MCF 10A (cell line): ENCODE measurements at regions not wholly inside any gene's neighbourhood (a gene's known extent, or its start where the extent isn't known, plus 50 kb on each side); places are given as distances from the start of the nearest gene placed in this dataset.

Experiments used
- BruUV-seq: library from RNA; stranded (reverse); fragments of 400-500 nt; replicated peaks from 2 replicates; lab custom pipeline; 2021; lab: Mats Ljungman, UMichigan
- CTCF ChIA-PET: fragments of 300-600 bp; sonication (Branson Sonifier 250); formaldehyde crosslinking; extraction: SDS; loops from one replicate; lab custom pipeline; 2021; ENCODE audit warnings: antibody characterized with exemption, inconsistent platforms; lab: Yijun Ruan, JAX
- POLR2A ChIA-PET: fragments of 300-600, 350-650 bp; sonication (Branson Sonifier 250); formaldehyde crosslinking; extraction: SDS; loops from one replicate; lab custom pipeline; 2020; ENCODE audit warnings: antibody characterized with exemption, inconsistent platforms; lab: Yijun Ruan, JAX
- DNase-seq: peaks from one replicate; pipeline ENCODE4 v3.0.0-alpha.2; 2018; ENCODE audit not compliant: unreplicated experiment
- H3K27ac Mint-ChIP-seq: one replicate; pipeline ENCODE4 v1.8.0; 2022; ENCODE audit warnings: mild to moderate bottlenecking, low read depth, mixed read lengths; ENCODE audit not compliant: unreplicated experiment
- H3K27me3 Mint-ChIP-seq: one replicate; pipeline ENCODE4 v1.8.0; 2022; ENCODE audit warnings: mixed read lengths; ENCODE audit not compliant: insufficient read depth, unreplicated experiment
- H3K36me3 Mint-ChIP-seq: one replicate; pipeline ENCODE4 v1.8.0; 2022; ENCODE audit warnings: mild to moderate bottlenecking, moderate library complexity, mixed read lengths; ENCODE audit not compliant: insufficient read depth, unreplicated experiment
- H3K4me1 Mint-ChIP-seq: one replicate; pipeline ENCODE4 v1.8.0; 2022; ENCODE audit warnings: mixed read lengths; ENCODE audit not compliant: insufficient read depth, unreplicated experiment
- H3K4me3 Mint-ChIP-seq: one replicate; pipeline ENCODE4 v1.8.0; 2022; ENCODE audit warnings: mild to moderate bottlenecking, moderate library complexity, mixed read lengths; ENCODE audit not compliant: unreplicated experiment
- H3K9me3 Mint-ChIP-seq: one replicate; pipeline ENCODE4 v1.8.0; 2022; ENCODE audit warnings: mixed read lengths; ENCODE audit not compliant: unreplicated experiment
- intact Hi-C: fragments of 100-400 bp; cut with micrococcal nuclease; formaldehyde crosslinking; loops from 2 replicates; pipeline ENCODE4 v1.14.1; 2022
- TF ChIP-seq, protein P1 (sequence below): fragments of 200-600 bp; IDR thresholded peaks from one replicate; pipeline ENCODE4 v1.8.0; 2022; ENCODE audit warnings: antibody characterized with exemption, mild to moderate bottlenecking; ENCODE audit not compliant: unreplicated experiment

DNA sequence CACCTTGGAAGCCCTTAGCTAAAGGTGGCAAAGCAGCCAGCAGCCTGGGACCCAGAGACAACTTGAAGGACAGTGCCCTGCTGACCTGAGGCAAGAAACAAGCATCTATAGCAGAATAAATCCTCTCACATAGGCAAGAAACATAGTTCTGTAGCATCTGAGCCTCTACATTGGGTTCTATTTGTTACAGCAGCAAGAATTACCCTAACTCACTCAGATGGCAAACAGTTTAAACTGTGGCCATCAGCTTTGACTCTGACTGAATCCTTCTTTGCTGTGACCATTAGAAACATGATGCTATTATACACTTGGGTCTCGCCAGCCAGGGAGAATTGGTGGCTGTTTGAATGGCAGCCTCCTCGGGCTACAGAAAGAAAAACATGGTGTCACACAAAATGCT is 53.1 kb upstream of the CCL1 start:
- Mint-ChIP-seq H3K27me3 (peaks cover 21% of the 10 kb centered on the region), H3K27ac (no peak overlapping the region), H3K4me3 (no peak overlapping the region), H3K9me3 (no peaks in the 10 kb centered on the region), H3K36me3 (no peaks in the 10 kb centered on the region), H3K4me1 (no peaks in the 10 kb centered on the region)
- BruUV-seq, result no TSS peak
- ChIA-PET CTCF (interaction anchor here (0.6 to 0.7 kb wide), 2 partner anchors 208 to 217 kb away, joined by 3 read pairs; no protein-coding TSS in a partner anchor), POLR2A (no interaction called here)
- TF ChIP-seq, protein P1, sequence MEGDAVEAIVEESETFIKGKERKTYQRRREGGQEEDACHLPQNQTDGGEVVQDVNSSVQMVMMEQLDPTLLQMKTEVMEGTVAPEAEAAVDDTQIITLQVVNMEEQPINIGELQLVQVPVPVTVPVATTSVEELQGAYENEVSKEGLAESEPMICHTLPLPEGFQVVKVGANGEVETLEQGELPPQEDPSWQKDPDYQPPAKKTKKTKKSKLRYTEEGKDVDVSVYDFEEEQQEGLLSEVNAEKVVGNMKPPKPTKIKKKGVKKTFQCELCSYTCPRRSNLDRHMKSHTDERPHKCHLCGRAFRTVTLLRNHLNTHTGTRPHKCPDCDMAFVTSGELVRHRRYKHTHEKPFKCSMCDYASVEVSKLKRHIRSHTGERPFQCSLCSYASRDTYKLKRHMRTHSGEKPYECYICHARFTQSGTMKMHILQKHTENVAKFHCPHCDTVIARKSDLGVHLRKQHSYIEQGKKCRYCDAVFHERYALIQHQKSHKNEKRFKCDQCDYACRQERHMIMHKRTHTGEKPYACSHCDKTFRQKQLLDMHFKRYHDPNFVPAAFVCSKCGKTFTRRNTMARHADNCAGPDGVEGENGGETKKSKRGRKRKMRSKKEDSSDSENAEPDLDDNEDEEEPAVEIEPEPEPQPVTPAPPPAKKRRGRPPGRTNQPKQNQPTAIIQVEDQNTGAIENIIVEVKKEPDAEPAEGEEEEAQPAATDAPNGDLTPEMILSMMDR, result no peak
- no peak for DNase-seq
- intact Hi-C loops, result no loop called here

DNA sequence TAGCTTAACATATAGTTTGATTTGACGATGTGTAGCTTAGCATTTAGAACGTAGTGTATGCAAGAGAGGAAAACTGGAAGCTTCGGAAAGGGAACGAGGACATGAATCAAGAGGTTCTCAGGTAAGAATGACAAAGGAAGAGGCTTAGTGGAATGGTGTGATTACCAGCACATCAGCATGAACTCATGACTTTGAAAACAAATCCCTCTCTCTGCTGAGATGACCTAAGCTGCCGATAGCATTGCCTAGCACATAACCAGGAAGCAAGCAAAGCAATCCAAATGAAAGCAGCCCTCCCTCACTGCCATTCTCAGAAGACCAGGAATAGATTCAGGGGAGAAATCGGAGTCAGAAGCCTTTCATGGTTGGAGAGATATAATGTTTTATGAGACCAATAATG is 51.3 kb upstream of the CCL1 start:
- no peaks in the 10 kb centered on the region for H3K4me1 Mint-ChIP-seq
- CTCF ChIA-PET, result interaction anchor here (0.5 to 1.6 kb wide), 5 partner anchors 18 to 706 kb away, joined by 3 to 7 read pairs (median 3); no protein-coding TSS in a partner anchor
- no peaks in the 10 kb centered on the region for H3K36me3 Mint-ChIP-seq
- H3K9me3 Mint-ChIP-seq, result no peaks in the 10 kb centered on the region
- TF ChIP-seq, protein P1, result no peak
- BruUV-seq, result no TSS peak
- intact Hi-C loops, result no loop called here
- H3K4me3 Mint-ChIP-seq, result no peak overlapping the region
- no peak overlapping the region for H3K27ac Mint-ChIP-seq
- no peak for DNase-seq
- POLR2A ChIA-PET, result no interaction called here
- peaks cover 32% of the 10 kb centered on the region for H3K27me3 Mint-ChIP-seq

DNA sequence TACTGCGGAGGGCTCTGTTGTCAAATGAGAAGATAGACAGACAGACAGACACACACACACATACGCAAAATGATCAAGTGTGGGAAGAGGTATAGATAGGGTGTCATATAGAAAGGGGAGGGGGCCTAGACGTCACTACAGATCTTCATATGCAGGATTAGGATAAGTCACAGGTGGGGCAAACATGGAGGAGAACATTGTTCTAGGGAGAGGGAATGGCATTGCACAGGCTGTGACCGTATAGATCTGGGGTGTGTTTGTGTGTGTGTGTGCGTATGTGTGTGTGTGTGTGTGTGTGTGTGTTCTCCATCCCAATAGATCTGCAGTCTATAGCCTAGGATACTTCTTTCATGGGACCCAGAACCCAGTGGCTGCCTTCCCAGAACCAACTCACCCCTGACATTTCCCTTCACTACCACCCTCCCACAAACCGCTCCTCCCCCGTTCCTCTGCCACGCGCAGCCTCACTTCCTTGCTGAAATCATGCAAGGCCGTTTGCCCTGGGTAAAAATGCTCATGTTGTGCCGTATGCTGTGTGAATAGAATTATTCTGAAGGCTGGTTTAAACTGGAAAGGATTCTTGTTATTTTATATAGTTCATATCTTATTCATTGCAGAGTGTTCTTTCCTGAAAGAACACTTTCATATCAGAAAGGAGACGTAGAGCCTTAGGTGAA is 50.5 kb upstream of the CCL1 start:
- CTCF ChIA-PET, result interaction anchor here (0.5 to 1.6 kb wide), 4 partner anchors 17 to 707 kb away, joined by 3 to 7 read pairs (median 4); no protein-coding TSS in a partner anchor
- POLR2A ChIA-PET, result no interaction called here
- Mint-ChIP-seq H3K27ac (no peak overlapping the region), H3K36me3 (no peaks in the 10 kb centered on the region), H3K4me3 (no peak overlapping the region), H3K9me3 (no peaks in the 10 kb centered on the region), H3K27me3 (peaks cover 32% of the 10 kb centered on the region), H3K4me1 (no peaks in the 10 kb centered on the region)
- intact Hi-C loops, result no loop called here
- TF ChIP-seq, protein P1, result no peak
- no peak for DNase-seq
- no TSS peak for BruUV-seq

DNA sequence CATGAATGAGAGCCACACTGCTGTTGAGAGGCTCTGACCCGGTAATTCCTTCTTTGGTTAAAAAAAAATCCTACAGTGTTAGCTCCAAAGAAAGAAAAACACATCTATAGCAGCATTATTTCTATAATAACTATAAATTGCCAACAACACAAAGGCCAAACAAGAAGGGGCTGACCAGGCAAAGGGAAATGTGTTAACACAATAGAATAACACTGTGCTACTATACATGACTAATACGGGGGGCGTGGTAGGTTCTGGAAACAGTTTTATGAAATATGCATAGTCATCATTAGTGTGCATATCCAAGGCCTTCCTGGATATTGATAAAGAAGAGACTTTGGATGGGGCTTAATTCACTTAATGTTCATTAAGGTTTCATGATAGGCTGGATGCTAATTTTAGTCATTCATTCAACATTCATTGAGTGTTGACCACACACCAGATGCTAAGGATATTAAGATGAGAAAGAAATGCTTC is 50.0 kb upstream of the CCL1 start:
- TF ChIP-seq, protein P1, result no peak
- POLR2A ChIA-PET, result no interaction called here
- CTCF ChIA-PET, result no interaction called here
- Mint-ChIP-seq H3K27me3 (peaks cover 32% of the 10 kb centered on the region), H3K4me3 (no peak overlapping the region), H3K27ac (no peak overlapping the region), H3K4me1 (no peaks in the 10 kb centered on the region), H3K9me3 (no peaks in the 10 kb centered on the region), H3K36me3 (no peaks in the 10 kb centered on the region)
- intact Hi-C loops, result no loop called here
- no peak for DNase-seq
- BruUV-seq, result no TSS peak
